ENCODE measurements at regions not wholly inside any gene's neighbourhood (a gene's known extent, or its start where the extent isn't known, plus 50 kb on each side); places are given as distances from the start of the nearest gene placed in this dataset.

- no peaks in the 10 kb centered on the region for H3K27me3 ChIP-seq (ENCODE audit: insufficient read depth, low read length, poor library complexity, severe bottlenecking)
- no peaks in the 10 kb centered on the region for H3K79me2 ChIP-seq (ENCODE audit: insufficient read depth, low read length)
- H3K9ac ChIP-seq (ENCODE audit: low read depth, low read length, poor library complexity, severe bottlenecking) = no peak overlapping the region
- no peaks in the 10 kb centered on the region for H3K9me2 ChIP-seq (replicated peaks; ENCODE audit: low read depth, low read length)
- no peak overlapping the region for H3K4me2 ChIP-seq (ENCODE audit: low read depth, low read length, poor library complexity, severe bottlenecking)
- no peaks in the 10 kb centered on the region for H3F3A ChIP-seq (ENCODE audit: low read depth)
- H3K9me3 ChIP-seq (ENCODE audit: insufficient read depth, low read depth, low read length) = peaks cover 4% of the 10 kb centered on the region; the same call in 1 of the 2 replicates
- no peaks in the 10 kb centered on the region for H4K20me1 ChIP-seq (ENCODE audit: insufficient read depth, low read length, poor library complexity, severe bottlenecking)
- no peak overlapping the region for H3K4me3 ChIP-seq (ENCODE audit: low read length, poor library complexity, severe bottlenecking)
- TF ChIP-seq EZH2phosphoT487 (IDR thresholded peaks at IDR 0.05; ENCODE audit: borderline replicate concordance) = no peak
- no peak for TF ChIP-seq CTCF (conservative IDR thresholded peaks at IDR 0.05; ENCODE audit: low read length)
- H2AFZ ChIP-seq (ENCODE audit: low read length) = no peak overlapping the region
- peaks cover 11% of the 10 kb centered on the region for H3K4me1 ChIP-seq (ENCODE audit: insufficient read depth, low read length, poor library complexity, severe bottlenecking)
- no peaks in the 10 kb centered on the region for H3K36me3 ChIP-seq (ENCODE audit: insufficient read depth, low read length)
These were observed 160.9 kb upstream of the STAC start for GRCh38 chr3:36219398-36219797.

DNA sequence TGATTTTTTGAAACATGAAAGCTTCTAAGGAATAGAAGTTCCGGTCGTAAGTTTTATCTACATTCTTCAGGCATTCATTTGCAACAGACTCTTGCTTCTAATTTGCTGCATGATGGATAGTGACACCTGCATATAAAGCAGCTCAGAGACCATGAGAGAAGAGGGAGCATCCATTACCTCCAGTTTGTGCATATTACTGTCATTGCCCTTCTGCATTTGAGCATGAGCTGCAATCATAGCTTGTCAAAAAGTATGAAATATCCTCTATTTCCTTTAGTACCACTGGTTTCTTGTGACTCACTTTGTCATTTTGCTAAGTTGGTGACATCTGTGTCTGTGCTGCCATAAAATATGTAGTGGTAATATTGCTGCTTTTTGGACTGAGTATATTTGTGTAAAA, 160.1 kb upstream of the STAC start:
- Histone ChIP-seq H3K4me1 (ENCODE audit: insufficient read depth, low read length, poor library complexity, severe bottlenecking) (peaks cover 3% of the 10 kb centered on the region), H4K20me1 (ENCODE audit: insufficient read depth, low read length, poor library complexity, severe bottlenecking) (no peaks in the 10 kb centered on the region), H3K27me3 (ENCODE audit: insufficient read depth, low read length, poor library complexity, severe bottlenecking) (no peaks in the 10 kb centered on the region), H3K4me3 (ENCODE audit: low read length, poor library complexity, severe bottlenecking) (no peak overlapping the region), H3K9me2 (replicated peaks; ENCODE audit: low read depth, low read length) (no peaks in the 10 kb centered on the region), H3F3A (ENCODE audit: low read depth) (no peaks in the 10 kb centered on the region), H3K4me2 (ENCODE audit: low read depth, low read length, poor library complexity, severe bottlenecking) (no peak overlapping the region), H3K36me3 (ENCODE audit: insufficient read depth, low read length) (no peaks in the 10 kb centered on the region), H3K9ac (ENCODE audit: low read depth, low read length, poor library complexity, severe bottlenecking) (no peak overlapping the region), H3K9me3 (ENCODE audit: insufficient read depth, low read depth, low read length) (peaks cover 4% of the 10 kb centered on the region; the same call in 1 of the 2 replicates), H3K79me2 (ENCODE audit: insufficient read depth, low read length) (no peaks in the 10 kb centered on the region), H2AFZ (ENCODE audit: low read length) (no peak overlapping the region)
- TF ChIP-seq EZH2phosphoT487 (IDR thresholded peaks at IDR 0.05; ENCODE audit: borderline replicate concordance) = no peak
- TF ChIP-seq CTCF (conservative IDR thresholded peaks at IDR 0.05; ENCODE audit: low read length) = no peak

DNA sequence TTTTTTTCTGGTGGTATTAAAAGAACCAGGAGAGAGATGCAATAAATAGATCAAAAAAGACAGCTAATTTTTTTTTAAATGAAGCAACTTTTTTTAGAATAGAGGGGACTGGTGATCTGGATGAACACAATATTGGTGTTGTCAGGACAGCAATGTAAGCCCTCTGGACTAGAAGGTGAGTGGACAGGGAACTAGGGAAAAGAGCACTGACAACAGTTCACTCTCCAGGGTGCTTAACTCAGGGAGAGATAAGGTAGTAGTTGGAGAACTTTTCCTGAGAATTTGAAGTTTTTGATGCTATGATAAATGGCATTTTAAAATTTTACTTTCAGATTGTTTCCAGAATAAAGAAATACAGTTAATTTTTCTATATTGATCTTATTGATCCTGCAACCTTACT, 158.3 kb upstream of the STAC start:
- no peaks in the 10 kb centered on the region for H3K9me2 ChIP-seq (replicated peaks; ENCODE audit: low read depth, low read length)
- no peak overlapping the region for H2AFZ ChIP-seq (ENCODE audit: low read length)
- H3K36me3 ChIP-seq (ENCODE audit: insufficient read depth, low read length) = no peaks in the 10 kb centered on the region
- TF ChIP-seq EZH2phosphoT487 (IDR thresholded peaks at IDR 0.05; ENCODE audit: borderline replicate concordance) (no peak), CTCF (conservative IDR thresholded peaks at IDR 0.05; ENCODE audit: low read length) (no peak)
- H3K27me3 ChIP-seq (ENCODE audit: insufficient read depth, low read length, poor library complexity, severe bottlenecking) = no peaks in the 10 kb centered on the region
- no peak overlapping the region for H3K9ac ChIP-seq (ENCODE audit: low read depth, low read length, poor library complexity, severe bottlenecking)
- no peaks in the 10 kb centered on the region for H3K79me2 ChIP-seq (ENCODE audit: insufficient read depth, low read length)
- H3F3A ChIP-seq (ENCODE audit: low read depth) = no peaks in the 10 kb centered on the region
- H3K4me1 ChIP-seq (ENCODE audit: insufficient read depth, low read length, poor library complexity, severe bottlenecking) = no peaks in the 10 kb centered on the region
- peaks cover 6% of the 10 kb centered on the region; the same call in 1 of the 2 replicates for H3K9me3 ChIP-seq (ENCODE audit: insufficient read depth, low read depth, low read length)
- no peak overlapping the region for H3K4me3 ChIP-seq (ENCODE audit: low read length, poor library complexity, severe bottlenecking)
- no peak overlapping the region for H3K4me2 ChIP-seq (ENCODE audit: low read depth, low read length, poor library complexity, severe bottlenecking)
- H4K20me1 ChIP-seq (ENCODE audit: insufficient read depth, low read length, poor library complexity, severe bottlenecking) = no peaks in the 10 kb centered on the region
